Stimulated activated CD4-positive, alpha-beta T cell treated with anti-CD3 and anti-CD28 coated beads, Interleukin-15, amount 100 ng/mL, for 1 hour (primary cell): ENCODE measurements at regions not wholly inside any gene's neighbourhood (a gene's known extent, or its start where the extent isn't known, plus 50 kb on each side); places are given as distances from the start of the nearest gene placed in this dataset.

Experiments used
- DNase-seq, 2 donors: peaks; one replicate each; pipeline ENCODE4 v3.0.0-alpha.2; 2020; ENCODE audit warnings: low read depth in 1 of 2, low spot score in 1 of 2

DNA sequence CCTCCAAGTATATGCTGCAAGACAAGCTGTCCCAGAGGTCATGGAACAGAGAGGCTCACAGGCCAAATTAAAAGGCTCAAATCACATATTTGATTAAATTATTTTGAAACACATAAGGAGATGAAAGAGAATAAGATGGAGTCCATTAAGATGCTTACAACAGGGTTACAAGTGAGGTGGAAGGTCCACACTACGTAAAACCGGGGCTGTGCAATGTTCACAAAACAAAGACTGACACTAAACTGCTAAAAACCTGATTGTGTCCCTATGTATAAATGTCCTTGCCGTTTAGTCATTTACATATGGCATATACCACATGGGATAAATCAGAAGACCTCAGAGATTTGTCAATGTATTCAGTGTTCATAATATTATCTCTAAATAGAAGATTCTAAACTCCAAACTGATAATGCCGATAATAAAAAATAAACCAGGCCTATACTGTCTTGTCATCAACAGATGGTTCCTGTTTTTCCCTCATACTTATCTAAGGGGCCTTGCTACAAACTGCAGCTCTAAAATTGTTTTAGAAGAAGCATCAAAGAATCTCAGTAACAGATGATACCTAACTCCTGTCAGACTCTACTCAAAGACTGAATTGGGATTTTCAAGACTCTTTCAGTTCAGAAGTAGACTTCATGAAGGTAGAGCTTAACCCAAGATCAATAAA lies 51.8 kb upstream of the RIPOR2 start:
- DNase-seq, result no peak

DNA sequence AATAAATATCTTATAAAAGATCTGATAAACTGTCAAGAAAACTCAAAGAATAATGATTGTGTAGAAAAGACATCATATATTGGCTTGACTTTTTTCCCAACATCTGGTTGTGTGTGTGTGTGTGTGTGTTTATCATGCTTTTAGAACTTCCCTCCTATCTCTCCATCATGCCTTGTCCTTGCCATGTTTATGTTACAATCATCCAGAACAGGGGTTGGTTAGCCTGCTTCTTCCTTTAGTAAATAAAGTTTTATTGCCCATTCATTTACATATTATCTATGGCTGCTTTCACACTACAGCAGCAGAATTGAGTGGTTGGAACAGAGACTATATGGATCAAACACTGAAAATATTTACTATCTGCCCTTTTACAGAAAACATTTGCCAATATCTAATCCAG lies 52.8 kb upstream of the RIPOR2 start:
- DNase-seq, result no peak

DNA sequence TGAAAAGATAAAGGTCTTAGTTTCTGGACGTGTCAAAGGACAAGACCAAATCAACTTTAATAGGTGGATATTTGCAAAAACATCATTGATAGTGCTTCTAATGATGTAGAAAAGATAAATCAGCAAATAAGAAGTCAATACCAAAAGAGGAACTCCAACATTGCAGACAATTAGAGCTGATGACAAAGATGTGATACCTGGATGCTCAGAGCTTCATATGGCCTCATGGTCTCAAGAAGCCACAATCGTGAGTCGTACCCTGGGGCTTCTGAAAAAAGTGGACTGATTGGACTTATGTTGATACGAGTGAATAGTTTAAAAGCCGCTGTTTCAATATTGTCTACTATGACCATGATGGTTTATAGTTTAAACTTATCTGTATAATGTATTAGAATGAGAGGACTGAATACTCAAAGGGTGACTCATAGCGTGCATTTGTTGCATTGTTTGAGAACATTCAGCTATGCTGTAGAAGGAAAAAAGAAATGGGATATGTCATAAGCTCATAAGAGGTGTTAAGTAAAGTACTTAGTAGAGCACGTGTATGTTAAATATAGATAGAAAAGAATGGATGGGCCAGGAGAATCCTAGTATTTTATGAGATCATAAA lies 54.6 kb upstream of the RIPOR2 start:
- no peak for DNase-seq

DNA sequence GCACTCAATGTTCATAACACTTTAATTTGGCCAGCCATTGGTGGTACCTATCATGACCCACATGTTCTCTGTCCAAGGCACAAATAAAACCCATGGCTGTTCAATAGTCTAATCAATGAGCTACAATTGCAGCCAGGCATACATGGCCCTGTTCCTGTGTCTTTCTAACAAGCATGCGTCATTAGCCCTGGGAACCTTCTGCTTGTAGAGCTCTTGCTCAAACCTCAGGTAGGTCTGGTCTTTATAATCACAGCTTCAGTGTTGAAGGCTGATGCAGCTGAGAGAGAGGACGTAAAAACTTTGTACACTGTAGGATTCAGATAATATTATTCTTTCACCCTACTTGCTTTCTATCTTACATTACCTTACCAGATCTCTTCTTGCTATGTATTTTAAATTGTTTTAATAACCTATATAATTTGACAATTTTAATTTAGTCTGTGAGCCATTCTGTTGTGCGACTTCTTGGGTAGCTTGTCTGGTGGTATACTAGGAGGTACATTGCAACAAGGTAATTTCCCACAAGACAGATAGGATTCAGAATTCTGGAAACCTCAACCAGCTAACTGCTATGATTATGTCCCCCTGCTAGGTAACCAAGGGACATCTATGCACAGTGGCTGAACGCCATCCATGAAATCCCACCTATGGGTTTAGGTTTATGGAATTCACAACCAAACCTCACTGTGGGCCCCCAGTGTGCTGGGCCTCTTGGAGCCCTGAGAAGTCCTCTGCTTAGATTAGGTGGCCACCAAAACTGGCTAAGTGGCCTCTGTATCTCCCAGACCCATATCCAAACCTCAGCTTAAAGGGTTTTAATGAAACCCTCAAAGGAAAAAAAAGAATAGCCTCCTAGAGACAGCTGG lies 55.4 kb upstream of the RIPOR2 start:
- DNase-seq, result no peak

DNA sequence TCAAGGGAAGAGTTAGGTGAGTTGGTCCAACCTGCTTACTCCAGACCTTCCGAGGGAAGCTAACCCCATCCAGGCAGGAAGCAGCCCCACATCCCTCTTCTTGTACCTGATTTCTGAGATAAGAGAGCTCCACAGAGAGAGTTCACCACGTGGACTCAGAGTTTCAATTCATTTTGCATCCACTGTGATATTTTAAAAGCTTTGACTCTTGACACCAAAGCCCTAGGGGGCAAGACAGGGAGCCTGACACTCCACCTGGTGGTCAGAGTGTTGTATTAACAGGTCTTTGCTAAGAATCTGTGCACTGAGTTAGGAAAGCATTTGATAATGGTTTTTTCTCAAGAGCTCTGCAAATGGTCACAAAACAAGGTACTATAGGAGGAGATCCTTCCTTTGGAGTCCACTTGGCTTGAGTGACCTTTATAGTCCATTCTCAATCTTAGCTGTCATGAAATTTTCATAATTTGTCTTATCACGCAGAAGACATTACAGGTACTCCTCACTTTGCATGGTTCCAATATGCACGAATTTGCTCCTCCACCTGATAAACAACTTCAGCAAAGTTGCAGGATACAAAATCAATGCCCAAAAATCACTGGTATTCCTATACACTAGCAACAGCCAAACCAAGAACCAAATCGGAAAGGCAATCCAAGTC lies 56.2 kb upstream of the RIPOR2 start:
- DNase-seq, result peak; percentile 20 to 54

DNA sequence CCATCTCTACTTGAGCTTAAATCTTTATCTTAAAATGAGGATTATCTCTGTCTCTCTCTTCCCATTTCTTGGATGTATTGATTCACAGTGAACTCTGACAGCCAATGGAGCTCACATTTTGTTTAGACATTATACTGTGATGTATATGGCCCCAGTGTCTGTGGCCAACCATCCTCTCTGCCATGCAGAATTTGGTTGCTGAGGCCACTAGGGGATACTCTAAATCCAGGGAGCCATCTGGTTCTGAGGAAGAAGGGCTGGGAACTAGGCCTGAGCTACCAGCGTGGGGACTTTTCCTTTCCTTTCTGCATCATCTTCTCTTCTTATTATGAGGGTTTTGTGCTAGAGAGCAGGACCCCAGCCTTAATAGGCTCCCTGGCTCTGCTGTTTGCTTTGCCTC lies 59.1 kb upstream of the RIPOR2 start:
- DNase-seq, result no peak

DNA sequence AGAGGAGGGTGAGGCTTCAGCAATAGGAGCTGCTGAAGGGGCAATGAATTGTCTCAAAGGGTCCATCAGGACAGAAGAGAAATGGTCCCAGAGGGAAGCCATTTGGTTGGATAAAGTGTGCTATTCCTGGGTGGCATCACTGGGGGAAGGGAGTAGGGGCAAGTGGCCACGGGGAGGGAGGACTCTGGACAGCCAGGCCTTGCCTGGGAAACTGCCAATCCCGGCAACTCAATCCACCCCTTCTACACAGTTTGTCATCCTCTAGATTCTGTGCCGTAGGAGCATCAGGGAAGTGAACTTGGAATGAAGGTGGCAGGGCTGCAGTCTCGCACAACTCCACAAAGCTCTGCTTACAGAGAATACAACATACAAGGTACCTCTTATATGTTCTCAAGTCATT lies 59.5 kb upstream of the RIPOR2 start:
- DNase-seq, result no peak

DNA sequence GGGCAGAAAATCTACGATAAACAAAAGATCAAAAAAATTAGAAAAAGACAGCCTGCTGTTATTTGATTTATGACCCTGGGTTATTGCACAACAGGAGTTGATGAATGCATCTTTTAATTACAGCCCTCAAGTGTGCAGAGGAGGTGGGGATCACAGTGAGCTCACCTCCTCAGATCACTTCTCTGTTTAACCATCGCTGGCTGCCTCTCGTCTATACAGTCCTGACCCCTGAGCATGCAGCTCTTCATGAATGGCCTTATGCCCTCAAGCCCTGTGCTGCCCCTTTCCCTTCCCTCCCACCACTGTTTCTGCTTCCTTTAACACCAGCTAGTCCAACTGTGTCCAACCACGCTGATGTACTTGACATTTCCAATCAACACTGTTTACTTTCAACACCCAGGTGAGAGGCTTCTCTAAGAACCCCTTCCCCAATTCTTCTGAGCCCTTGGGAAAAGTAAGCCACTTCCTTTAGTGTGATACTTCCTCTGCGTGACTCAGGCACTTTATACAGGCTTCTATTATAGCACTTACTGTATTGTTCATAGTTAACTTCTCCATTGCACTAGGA lies 60.6 kb upstream of the RIPOR2 start:
- no peak for DNase-seq

DNA sequence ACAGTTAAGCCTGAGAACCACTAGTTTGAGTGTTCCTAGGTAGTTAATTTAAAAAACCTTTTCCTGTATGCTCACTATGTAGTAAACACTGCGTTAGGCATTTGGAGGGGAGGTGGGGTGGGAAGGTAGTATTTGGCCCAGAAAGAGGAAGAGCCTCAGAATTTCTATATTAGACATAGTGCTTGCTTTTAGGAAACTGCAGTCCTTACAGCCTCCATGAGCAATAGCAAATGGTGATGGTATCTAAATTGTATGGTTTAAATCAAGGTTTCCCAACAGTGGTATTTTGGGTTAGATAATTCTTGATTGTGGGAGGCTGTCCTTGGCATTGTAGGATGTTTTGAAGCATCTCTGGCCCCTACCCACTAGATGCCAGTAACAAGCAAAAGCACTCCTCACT lies 61.5 kb upstream of the RIPOR2 start:
- no peak for DNase-seq

DNA sequence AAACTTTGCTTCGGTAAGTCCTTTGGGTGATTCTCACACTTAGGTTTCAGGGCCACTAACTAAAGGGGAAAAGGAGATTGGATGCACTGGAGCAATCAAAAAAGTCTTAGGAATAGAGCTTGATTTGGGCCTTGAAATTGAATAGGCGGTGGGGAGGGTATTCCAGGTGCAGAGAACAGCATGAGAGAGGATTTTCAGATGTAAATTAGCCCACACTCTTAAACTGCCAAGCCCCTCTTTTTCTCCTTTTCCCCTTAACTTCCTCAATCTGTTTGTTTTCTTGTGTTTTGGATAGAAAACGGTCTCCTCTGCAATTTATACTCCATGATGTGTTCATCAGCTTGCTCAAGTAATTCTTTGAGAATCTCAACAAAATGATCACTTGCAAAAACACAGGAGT lies 62.1 kb upstream of the RIPOR2 start:
- no peak for DNase-seq

DNA sequence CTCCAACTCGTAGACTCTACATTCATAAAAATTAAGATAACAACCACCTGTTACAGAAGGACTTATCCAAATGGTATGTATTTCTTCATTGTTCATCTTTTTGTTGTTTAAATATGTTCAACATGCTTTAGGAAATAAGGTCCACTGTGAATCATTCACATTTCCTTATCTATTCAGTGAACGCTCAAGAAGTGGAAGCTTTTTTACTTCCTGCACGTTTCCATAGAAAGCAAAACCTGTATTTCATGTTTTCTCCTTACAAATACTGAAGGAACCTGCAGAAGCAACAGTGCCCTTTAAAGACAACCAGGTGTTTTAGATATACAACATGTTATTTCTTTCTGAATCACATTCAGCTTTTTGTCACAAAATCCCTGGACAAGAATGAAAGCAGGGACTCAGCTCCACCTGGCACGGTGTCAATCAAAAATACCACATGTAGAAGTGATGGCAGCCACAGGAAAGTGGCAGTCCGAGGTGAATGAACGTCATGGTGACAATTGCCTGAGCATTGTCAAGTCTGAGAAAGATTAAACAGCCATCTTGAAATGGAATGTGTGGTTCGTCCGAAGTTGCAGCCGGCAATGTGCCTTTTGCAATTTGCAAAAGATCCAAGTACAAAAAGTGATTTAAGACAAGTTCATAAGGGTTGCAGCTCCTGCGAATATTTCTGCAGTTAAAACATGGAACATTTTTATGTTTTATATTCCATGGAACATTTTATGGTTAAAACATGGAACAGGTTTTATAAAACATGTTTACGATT lies 66.7 kb upstream of the RIPOR2 start:
- no peak for DNase-seq

DNA sequence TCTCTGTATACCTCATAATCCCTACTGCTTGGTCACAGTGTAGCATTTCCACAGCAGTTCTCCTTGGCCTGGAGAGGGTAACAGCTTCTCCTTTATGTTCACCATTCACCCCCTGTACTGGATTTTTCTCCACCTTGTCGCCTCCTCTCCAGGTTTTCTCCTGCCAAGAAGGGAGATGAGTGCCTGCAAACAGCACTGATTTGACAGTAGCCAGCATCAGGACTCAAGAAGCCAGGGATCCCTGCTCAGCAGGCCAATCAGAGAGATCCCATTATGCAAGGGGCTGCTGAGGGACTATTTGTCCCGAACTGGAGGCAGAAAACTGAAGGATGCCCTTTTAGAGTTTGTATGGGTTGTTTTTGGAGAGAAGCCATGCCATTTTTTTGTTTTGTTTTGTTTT lies 68.6 kb upstream of the RIPOR2 start:
- no peak for DNase-seq

DNA sequence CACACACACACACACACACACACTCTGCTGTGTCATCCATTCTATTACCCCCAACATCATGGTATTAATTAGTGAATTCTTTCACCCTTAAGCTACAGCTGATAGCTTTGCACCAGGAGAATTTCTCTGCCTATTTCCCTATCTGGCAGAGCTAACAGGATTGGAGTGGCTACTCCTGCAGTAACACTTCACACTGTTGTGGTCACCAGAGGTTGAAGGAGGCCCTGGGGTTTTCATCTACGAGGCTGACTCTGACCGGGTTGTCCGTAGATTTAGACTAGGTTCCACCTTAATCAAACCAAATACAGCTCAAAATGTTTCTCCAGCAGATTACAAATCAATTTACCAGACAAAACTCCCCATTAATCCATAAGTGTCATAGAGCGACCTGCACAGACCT lies 69.2 kb upstream of the RIPOR2 start:
- DNase-seq, result no peak

DNA sequence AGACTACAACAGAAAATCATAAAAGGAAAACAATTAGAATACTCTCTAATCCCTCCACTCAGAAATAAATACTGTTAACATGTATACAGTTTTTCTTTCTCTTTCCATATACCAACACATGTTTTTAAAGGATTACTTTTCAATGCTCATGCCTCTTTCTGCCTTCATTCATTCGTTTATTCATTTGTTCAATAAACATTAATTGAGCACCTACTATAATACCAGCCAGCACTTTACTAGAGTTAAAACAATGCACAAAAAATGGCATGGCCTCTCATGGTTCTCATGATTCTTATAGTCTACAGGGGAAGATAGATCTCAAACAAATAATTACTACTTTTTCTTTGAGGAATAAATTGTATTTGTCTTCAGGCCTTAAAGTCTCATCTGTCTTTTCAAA lies 70.3 kb upstream of the RIPOR2 start:
- DNase-seq, result no peak

DNA sequence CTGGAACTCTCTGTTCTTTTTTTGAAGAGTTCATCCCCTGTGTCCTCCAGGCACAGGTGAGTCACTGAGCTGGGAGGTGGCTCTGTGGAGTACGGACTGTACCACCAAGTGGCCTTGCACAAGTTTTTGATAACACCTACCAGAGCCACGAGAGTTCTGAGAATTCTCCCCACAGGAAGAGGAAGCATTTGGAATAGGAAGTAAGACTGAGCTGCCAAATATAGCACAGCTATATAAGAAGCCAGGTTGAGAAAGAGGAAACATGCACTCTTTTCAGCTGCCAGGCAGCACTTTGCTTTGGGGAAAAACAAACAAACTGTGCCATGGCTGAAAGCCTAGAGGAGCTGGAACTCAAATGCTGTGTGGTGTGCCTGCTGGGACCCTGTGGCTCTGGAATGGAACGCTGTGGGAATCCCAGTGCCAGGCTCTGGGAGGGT lies 70.8 kb upstream of the RIPOR2 start:
- no peak for DNase-seq

DNA sequence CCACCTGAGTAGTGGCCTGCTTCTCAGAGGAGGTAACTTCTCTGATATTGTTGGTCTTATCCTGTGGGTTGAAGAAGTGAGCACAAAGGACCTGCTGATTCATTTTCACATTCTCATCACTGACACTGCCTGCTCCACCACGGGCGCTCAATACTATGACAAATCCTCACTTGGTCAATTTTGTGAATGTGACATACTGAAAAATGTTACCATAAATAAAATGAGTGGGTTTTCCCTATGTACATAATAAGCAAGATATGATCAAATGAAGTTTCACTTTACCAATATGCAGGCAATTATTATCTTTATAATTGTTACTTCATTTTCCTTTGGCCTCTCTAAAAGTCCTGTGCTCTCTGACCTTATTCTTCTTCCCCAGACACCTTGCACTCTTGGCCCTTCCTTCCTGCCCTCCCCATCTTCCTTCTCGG lies 71.5 kb upstream of the RIPOR2 start:
- DNase-seq, result no peak

DNA sequence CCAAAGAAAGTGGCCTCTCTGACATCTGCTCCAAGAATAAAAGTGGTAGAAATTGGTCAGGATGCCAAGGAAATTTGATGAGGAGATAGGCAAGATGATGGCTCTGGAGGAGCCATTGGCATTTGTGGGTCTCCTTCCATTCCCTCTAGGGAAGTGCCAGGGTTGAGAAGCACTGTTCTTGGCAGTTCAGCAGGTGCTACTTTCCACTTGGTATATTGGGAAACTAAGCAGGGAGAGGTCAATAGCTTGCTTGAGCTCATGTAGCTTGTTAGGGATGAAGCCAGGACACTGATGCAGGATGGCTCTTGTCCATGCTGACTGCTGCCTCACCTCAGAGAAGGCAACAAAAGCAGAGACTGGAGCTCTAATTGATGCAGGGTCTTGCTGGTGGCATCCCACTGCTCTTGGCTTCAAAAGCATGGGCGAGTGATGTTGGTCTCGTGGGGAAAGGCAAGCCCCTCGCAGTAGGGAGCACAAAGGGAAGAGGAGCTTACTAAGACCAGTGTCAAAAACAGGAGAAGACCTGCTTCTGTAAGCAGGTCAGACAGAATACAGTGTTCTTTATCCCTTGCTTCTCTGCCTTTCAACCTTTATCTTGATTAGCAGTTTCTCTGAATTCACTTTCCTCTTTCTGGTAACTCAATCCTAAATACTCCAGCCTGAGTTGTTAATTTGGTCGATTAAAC lies 73.1 kb upstream of the RIPOR2 start:
- no peak for DNase-seq

DNA sequence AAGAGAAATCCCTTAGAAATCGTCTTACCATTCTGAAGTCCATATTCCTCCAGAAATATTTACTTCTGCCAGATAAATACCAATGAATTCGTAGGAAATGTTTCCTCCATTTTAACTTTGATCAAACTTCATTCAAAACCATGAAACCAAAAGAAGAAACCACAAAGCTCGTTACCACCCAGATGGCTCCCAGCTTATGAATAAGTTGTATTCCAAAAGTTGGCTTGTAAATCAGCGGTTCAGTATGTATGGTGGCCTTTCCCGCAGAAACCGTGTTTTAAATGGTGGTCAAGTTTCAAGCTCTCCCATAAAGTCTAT lies 73.6 kb upstream of the RIPOR2 start:
- DNase-seq, result no peak

DNA sequence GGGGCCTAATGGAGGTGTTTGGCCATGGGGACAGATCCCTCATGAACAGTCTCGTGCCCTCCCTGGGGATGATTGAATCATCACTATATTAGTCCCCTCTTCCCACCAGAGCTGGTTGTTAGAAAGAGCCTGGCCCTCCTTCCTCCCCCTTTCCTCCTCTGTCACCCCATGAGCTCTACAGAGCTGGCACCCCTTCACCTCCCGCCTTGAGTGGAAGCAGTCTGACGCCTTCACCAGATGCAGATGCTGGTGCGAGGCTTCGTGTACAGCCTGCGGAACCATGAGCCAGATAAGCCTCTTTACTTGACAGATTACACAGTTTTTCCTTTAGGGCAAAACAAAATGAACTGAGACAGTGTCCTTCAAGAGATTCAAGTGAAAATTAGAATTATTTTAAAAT lies 74.4 kb upstream of the RIPOR2 start:
- no peak for DNase-seq

DNA sequence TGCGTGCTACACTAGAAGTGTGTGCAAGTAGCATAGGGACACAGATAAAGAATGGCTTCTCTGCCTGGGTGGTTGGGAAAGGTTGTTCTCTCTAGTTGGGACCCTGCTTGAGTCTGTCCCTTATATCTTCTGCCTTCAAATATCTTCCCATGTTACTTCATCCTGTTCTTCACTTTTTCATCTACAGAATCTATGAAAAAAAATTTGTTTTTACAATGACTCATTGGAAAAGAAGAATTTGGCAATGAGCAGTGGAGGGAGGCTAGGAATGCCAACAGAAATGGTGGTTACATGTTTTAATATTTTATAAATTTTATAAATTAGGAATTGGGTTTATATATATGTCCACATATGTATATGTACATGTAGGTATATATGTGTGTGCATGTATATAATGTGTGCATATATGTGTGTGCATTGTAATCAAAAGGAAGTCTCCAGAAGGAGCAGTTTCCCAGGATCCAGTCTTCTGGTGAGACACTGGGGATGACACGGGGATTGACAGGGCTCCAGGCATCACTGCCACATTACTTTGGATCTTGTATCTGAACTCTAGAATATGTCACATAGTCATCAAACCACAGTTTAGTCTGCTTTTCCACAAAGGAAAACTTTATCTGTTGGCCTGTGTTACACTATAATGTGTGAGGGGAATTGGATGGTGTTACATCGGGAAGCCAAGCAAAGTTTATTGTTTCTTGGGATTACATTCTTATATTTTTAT lies 75.3 kb upstream of the RIPOR2 start:
- DNase-seq, result no peak
